ELR (cell line): ENCODE measurements at regions not wholly inside any gene's neighbourhood (a gene's known extent, or its start where the extent isn't known, plus 50 kb on each side); places are given as distances from the start of the nearest gene placed in this dataset.
"Not testable (repeated sequence)": the region's sequence is repeated elsewhere in the genome, so short reads cannot be mapped to it uniquely, and the experiment has no call there.

Experiments used
- DNase-seq: peaks from one replicate; pipeline ENCODE4 v3.0.0-alpha.2; 2015; ENCODE audit warnings: low read depth

DNA sequence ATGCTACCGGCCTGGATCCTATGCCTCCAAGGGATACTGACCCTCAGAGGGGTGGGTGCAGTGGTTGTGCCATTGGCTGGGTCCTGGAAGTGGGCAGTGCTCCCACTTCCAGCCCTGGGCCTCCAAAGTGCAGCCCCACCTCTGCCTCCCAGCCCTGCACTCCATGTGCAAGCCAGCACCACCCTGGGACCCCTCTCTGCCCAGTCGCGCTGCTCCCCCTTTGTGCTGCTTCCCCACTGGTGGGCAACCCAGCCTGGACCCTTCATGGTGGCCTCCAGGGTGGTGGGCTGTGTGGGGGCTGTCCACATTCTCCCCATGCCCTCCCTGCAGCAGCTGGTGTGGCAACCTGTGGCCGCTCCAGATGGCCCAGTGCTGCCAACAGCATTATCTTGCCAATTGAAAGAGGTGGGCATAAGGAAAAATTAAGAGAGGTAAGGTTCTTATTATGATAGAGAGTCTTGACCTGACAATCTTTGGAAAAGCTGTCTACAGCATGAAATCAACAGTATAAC, 309.7 kb downstream of the GUCY2F start:
- DNase-seq: no peak

DNA sequence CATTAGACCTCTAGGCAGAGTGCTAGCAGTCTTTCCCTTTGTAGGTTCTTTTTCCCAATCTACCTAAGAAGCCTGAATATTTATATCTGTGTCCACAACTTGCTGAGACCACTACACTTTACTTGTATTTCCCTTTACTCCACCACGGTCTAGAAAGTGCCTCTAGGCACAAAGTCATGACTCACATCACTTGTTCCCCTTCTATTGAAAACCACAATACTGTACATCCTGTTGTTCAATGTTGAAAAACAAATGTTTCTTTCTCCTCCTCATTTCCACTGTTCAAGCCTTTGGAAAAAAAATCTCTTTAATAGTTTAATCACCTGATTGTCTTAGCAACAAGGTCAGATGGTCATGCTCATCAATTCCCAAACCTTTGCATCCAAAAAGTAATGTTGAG, 326.7 kb downstream of the GUCY2F start:
- DNase-seq: no peak

DNA sequence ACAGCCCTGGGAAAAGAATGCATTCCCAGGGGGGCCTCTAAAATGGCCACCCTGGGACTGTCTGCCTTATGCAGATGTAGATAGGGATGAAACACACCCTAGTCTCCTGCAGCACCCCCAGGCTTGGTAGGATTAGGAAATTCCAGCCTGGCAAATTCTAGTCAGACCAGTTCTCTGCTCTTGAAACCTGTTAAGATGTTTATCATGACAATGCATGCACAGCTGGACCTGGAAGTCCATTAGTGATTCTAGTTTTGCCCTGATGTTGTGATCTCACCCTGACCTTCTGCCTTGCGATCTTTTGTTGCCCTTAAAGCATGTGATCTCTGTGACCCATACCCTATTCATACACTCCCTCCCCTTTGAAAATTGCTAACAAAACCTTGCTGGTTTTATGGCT, 337.7 kb downstream of the GUCY2F start:
- DNase-seq: not testable (repeated sequence)

DNA sequence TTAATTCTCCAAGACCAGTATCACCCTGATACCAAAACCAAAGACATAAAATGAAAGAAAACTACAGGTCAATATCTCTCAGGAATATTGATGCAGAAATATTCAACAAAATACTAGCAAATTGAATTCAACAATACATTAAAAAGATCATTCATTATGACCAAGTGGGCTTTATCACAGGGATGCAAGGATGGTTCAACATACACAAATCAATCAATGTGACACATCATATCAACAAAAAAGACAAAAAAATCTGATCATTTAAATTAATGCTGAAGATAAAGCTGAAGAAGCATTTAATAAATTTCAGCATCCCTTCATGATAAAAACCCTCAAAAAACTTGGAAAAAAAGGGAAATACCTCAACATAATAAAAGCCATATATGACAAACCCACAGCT, 341.4 kb downstream of the GUCY2F start:
- DNase-seq: no peak

DNA sequence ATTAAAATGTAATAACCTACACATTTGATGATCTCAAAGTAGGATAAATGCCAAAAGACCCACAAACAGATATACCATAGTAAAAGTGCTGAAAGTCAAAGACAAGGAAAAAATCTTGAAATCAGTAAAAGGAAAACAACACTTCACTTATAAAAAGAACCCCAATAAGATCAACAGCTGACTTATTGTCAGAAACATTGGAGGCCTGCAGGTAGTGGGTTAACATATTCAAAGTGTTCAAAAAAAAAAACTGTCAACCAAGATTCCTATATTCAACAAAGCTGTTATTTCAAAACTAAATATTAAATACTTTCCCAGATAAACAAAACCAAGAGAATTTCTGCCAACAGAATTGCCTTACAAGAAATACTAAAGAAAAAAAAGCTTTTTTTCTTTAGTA, 347.1 kb downstream of the GUCY2F start:
- no peak for DNase-seq

DNA sequence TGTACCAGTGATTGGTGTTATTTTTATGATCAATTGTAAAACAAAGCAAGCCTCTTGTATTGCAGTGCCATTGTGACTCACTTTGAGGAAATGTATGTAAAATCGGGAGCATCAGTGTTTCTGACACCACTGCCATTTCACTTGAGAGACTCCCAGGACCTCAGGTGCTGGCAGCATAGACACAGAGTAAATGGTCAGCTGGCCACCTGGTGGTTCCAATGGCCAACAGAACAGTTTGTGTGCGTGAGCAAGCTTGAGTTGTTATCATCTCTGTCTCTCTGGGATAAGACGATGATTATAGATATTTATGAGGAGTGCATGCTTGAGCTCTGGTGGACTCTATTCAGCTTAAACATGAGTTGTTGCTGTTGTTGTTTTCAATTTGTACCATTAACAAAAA, 356.6 kb downstream of the GUCY2F start:
- no peak for DNase-seq

DNA sequence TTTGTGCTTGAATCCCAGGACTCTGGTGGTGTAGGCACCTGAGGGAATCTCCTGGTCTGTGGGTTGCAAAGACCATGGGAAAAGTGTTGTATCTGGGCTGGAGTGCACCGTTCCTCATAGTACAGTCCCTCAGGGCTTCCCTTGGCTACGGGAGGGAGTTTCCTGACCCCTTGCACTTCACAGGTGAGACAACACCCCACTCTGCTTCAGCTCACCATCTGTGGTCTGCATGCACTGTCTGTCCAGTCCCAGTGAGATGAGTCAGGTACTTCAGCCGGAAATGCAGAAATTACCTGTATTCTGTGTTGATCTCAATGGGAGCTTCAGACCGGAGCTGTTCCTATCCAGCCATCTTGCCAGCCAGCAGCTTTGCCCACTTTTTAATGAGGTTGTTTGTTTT, 353.0 kb upstream of the IRS4 start:
- DNase-seq: no peak

DNA sequence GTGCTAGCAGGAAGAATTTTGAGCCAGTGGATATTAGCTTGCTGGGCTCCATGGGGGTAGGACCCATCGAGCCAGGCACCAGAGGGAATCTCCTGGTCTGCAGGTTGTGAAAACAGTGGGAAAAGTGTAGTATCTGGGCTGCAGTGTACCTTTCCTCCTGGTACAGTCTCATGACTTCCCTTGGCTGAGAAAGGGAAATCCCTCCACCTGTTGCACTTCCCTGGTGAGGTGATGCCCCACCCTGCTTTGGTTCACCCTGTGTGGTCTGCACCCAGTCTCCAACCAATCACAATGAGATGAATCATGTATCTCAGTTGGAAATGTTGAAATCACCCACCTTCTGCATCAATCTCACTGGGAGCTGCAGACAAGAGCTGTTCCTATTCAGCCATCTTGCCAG, 341.4 kb upstream of the IRS4 start:
- DNase-seq: no peak

DNA sequence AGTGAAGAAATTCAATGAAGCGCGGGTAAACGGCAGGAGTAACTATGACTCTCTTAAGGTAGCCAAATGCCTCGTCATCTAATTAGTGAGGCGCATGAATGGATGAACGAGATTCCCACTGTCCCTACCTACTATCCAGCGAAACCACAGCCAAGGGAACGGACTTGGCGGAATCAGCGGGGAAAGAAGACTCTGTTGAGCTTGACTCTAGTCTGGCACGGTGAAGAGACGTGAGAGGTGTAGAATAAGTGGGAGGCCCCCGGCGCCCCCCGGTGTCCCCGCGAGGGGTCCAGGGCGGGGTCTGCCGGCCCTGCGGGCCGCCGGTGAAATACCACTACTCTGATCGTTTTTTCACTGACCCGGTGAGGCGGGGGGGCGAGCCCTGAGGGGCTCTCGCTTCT, 317.8 kb upstream of the IRS4 start:
- DNase-seq: not testable (repeated sequence)

DNA sequence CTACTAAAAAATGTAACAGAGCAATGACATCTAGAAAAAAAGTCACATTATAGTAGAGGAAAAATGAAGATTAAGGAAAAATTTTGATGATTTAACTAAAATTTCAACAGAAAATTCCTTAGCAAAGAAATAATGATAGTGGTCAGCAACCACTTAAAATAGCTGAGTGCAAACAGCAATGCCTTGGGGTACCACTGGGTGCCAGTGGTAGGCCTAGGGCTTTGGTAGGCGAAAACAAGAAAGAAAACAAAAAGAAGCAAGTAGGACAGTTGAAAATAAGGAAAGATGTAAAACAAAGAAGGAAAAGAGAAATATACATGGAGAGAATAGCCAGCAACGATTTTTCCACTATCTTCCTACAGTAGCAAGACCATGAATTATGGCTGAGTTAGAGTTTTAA, 313.5 kb upstream of the IRS4 start:
- DNase-seq: no peak

DNA sequence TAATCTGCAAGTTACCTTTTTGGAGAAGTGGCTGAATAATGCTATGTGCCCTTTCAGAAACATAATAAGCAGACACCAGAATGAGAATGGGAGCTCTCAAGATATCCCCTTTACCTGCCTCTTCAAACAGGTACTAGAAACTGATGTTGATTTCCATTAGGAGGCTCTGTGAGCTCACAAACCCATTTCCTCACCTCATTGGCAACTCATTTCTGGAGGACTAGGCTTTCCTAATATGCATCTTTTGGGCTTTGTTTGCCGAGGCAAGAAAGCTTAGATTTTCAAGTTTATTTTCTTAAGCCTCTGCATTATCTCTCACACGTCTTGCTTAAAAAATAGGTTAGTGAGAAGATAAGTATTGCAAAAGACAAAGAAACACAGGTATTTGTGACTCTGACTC, 313.1 kb upstream of the IRS4 start:
- DNase-seq: no peak

DNA sequence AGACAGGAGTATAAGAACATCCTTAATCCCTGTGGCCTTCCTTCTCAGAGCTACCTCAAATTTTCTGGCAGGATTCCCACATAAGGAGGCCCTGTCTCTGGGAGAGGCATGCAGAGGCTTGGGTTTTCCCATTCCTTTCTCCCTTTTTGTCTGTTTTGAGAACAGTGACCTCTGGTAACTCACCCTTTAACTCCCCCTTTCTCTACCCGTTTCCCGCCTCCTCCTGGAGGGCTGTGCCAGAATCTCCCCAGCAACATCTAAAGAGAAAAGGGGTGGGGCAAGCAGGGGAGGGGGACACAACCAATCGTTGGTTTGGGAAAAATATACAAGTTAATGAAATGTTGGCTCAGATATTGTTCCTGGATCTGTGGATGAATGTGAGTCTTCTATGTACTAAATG, 303.7 kb upstream of the IRS4 start:
- DNase-seq: no peak

DNA sequence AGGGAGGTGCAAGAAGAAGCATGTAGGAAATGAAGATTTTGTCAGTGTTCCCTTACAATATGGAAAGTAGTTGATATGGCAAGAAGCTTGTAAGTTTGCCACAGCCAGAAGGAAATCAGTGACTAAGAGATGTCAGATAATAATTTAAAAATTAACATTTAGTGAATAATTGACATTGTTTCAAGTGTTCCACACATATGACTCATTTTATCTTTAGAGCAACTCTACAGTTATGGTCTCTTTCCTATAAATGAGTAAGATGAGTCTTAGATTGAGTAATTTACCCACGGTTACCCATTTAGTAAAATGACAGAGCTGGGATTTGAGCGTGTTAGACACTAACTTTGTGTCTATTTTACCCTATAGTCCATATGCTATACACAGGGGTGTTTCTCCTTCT, 300.3 kb upstream of the IRS4 start:
- no peak for DNase-seq

DNA sequence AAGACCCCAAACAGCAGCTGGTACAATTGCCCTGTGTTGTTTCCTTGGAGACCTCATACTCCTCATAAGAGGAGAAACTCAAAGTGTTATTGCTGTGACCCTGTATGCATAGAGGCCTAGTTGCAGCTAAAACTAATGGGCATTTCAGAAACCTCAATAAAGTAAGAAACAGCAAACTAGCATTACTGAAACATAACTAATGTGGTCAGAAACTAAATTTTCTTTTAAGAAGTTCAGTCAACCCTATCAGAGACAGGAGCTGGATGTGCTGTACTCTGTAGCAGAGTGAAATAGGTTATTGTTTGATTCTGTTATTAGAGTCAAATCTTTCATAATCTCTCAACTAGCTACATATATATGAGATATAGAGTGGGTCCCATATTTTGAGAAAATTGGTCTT, 257.5 kb upstream of the IRS4 start:
- DNase-seq: no peak

DNA sequence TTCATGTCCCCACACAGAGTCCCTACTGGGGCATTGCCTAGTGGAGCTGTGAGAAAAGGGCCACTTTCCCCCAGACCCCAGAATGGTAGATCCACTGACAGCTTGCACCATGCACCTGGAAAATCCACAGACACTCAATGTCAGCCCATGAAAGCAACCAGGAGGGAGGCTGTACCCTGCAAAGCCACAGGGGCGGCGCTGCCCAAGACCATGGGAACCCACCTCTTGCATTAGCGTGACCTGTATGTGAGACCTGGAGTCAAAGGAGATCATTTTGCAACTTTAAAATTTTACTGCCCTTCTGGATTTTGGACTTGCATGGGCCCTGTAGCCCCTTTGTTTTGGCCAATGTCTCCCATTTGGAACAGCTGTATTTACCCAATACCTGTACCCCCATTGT, 236.5 kb upstream of the IRS4 start:
- not testable (repeated sequence) for DNase-seq

DNA sequence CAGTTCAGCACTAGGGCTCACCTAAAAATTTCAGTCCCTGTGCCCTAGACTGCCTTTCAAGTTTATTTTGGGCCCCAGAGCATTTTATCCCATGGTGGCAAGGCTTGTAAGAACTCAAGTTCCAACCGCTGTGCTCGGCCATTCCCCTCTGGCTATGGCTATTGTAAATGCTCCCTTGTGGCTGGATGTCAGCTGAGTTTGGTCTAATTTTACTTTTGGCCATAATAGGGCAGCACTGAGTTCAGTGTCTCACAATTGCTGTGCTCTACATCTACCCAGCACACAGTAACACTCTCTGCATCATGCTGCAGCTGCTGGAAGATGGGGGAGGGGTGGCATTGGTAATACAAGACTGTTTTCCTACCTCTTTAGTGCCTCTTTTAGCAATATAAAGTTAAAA, 210.8 kb upstream of the IRS4 start:
- no peak for DNase-seq

DNA sequence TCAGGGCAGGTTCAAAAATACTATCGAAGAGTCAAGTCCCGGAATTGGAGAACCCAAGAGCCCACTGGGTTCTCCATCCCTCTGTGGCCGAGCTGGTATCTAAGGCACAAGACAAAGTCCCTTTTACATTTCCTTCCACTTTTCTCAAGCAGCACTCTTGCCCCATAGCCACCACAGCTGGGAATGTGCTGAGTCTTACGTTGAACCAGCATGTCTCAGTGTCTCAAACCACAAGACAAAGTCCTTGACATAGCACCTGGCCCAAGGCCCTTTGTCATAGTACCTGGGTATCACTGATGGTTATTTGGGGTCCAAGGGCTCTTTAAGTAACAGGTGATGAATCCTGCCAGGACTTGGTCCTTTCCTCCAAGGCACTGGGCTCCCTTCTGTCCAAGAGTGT, 210.2 kb upstream of the IRS4 start:
- no peak for DNase-seq

DNA sequence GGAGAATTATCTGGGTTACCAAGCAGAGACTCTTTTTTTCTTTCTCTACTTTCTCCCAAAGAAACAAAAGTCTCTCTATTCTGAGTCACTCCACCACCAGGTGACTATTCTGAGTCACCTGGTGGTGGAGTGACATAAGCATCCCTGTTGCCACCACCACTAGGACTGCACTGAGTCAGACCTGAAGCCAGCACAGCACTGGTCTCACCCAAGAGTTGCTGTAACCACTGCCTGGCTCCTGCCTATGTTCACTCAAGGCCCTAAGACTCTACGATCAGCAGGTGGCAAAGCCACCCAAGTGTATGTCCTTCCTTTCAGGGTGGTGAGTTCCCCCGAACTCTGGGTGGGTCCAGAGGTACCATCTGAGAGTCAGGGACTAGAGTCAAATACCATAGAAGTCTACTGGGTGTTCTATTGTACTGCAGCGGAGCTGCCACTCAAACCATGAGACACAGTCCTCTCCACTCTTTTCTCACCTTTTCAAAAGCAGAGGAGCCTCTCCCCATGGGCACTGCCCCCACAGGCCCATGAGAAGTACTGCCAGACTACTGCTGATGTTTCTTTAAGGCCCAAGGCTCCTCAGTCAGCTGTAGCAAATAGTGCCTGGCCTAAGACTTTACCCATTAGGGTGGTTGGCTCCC, 209.6 kb upstream of the IRS4 start:
- no peak for DNase-seq

DNA sequence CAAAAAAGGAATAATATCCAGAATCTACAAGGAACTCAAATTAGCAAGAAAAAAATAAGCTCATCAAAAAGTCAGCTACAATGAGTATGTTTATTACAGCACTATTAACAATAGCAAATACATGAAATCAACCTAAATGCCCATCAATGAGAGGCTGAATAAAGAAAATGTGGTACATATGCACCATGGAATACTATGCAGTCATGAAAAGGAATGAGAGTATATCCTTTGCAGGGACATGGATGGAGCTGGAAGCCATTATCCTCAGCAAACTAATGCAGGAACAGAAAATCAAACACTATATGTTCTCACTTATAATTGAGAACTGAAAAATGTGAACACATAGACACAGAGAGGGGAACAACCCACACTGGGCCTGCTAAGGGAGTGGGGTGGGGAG, 178.4 kb upstream of the IRS4 start:
- DNase-seq: no peak

DNA sequence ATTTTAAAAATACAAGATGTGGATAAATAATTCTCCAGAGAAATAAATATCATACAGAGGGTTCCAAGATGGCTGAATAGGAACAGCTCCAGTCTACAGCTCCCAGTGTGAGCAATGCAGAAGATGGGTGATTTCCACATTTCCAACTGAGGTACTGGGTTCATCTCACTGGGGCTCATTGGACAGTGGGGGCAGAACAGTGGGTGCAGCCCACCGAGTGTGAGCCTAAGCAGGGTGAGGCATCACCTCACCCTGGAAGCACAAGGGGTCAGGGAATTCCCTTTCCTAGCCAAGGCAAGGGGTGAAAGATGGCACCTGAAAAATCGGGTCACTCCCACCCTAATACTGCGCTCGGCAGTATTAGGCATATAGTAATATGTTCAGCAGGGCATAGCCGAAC, 167.5 kb upstream of the IRS4 start:
- DNase-seq: not testable (repeated sequence)

DNA sequence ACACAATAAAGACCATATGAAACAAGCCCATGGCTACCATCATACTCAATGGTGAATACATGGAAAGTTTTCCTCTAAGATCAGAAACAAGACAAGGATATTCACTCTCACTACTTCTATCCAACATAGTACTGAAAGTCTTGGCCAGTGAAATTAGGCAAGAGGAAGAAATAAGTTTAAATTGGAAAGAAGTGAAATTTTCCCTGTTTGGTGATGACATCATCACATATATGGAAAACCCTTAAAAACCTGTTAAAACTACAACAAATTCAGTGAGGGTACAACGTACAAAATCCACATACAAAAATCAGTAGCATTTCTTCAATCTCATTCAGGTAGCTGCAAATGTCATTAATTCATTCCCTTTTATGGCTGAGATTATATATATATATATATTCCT, 164.0 kb upstream of the IRS4 start:
- DNase-seq: no peak

DNA sequence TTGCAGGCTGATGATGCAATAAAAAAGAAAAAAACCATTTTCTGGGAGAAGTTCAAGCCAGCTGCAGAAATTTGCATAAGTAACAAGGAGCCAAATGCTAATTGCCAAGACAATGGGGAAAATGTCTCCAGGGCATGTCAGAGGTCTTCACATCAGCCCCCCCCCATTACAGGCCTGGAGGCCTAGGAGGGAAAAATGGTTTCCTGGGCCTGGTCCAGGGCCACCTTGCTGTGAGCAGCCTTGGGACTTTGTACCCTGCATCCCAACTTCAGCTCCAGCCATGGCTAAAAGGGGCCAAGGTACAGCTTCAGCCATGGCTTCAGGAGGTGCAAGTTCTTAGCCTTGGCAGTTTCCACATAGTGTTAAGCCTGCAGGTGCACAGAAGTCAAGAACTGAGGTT, 160.0 kb upstream of the IRS4 start:
- not testable (repeated sequence) for DNase-seq

DNA sequence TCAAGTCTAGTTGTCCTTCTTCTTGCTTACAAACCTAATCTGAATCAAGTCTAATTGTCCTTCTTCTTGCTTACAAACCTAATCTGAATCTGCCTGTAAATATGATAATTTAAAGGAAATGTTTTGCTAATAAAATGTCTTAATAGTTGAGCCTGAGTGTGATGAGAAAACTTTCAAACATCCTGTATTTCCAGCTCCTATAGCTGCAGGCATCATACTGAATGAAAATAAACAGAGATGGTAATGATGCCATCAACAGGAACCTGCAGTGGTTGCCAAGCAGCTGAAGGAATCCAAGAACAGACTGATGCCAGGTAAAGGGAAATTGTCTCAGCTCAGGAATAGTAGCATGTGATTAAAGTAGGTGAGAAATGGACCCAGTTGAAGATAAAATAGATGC, 156.1 kb upstream of the IRS4 start:
- DNase-seq: no peak

DNA sequence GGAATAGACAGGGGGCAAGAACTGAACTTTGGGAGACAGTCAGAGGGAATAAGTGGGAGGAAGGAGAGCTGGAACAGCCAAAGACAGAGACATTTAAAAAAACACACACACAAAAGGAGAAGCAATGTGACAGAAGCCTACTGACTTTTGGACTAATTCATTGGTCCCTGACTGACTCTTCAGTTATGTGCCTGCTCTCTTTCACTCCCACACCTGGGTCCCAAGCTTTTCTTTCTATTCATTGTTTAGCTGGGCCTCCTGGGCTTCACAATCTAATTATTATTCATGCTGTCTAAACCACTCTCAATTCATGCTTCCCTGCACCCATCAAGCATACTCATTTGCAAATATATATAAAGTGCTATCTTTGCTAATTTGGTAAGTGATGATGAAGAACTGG, 139.2 kb upstream of the IRS4 start:
- no peak for DNase-seq

DNA sequence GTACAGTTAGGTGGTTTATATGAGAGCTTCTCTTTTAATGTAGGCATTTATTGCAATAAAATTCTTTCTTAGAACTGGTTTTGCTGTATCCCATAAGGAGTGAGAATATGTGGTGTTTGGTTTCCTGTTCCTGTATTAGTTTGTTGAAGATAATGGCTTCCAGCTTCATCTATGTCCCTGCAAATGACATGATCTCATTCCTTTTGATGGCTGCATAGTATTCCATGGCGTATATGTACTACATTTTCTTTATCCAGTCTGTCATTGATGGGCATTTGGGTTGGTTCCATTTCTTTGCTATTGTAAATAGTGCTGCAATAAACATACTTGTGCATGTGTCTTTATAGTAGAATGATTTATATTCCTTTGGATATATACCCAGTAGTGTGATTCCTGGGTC, 106.7 kb upstream of the IRS4 start:
- DNase-seq: not testable (repeated sequence)
